Stimulated activated CD8-positive, alpha-beta memory T cell treated with anti-CD3 and anti-CD28 coated beads, Interleukin-12 subunit alpha, Interleukin-12 subunit beta, amount 100 ng/mL, for 4 hours (primary cell): ENCODE measurements at regions not wholly inside any gene's neighbourhood (a gene's known extent, or its start where the extent isn't known, plus 50 kb on each side); places are given as distances from the start of the nearest gene placed in this dataset.
"Not testable (repeated sequence)": the region's sequence is repeated elsewhere in the genome, so short reads cannot be mapped to it uniquely, and the experiment has no call there.

Experiments used
- DNase-seq: peaks from one replicate; pipeline ENCODE4 v3.0.0-alpha.2; 2020; ENCODE audit warnings: low read depth

GRCh38 chr17:77526259-77526711 is 385.5 kb downstream of the SEC14L1 start:
- DNase-seq: no peak

DNA sequence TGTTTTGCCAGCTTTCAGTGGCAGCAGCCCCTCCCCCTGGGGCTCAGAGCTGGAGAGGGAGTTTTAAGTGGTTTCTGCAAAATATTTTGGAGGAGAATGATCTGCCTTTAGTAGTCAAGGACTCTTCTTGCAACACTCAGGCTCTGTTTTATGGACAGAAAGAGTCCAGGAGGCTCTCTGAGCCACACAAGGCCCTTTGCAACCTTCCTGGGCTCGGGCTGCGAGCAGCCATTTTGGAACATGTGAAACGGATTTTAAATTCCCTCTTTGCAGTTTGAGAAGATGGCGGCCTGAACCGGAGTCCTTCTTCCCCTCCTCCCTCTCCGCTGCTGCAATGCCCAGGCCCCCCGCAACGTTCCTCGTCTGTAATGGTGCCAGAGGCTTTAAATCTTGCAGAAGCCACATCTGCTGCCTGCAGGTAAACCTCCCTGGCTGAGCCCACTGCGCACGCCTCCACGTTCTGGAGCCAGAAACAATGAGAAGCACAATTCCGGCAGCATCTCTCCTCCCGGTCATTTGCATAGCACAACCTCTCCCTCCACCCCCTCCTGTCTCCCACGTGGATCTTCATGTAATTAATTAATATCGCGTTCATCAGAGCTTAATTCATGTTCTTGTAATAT is 386.1 kb downstream of the SEC14L1 start:
- DNase-seq: no peak

DNA sequence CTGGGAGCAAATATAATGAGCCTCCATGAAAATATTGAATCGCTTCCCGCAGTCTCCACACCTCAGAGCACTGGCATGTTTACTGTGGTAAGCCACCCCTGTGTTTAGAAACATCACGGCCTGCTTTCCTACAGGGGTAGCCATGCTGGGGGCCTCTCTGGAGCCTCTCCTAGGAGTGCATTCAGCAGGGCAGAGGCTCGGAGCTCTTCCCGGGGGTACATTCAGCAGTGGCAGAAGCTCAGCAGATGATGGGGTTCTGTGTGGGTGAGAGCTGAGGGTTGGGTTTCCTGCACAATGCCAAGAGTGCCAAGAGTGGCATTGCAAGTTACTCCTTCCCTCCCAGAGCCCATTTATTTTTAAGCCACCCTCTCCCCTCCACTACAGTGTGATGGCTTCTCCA is 386.6 kb downstream of the SEC14L1 start:
- no peak for DNase-seq

DNA sequence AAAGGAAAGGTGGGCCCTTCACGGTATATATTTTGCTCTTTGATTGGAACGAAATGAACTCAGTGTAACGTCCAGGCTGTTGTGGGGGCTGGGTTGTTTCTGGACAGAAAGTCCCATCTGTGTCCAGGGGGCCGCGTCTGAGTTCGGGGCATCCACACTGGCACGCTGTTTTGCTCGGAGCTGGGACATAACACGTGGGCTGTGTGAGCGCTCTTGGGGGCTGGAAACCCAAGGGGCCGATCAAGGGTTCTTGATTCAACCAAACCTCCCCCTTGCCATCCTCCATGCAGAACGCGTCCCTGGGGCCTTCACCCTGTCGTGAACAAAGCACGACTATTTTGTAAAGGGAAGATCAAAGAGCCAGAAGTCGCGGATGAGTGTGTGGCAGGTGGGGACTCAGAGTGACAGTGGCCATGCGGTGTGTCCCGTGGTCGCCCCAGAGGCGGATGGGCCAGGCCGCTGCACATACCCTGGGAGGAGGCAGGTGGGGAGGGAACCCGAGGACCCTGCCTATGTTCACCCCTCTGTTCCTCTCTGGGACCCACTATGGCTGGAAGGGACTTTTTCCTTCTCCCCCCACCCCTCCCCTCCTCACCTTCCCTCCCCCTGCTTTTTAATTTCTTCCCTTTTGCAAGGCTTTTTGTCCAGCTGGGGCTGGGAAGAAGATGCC is 387.2 kb downstream of the SEC14L1 start:
- no peak for DNase-seq

- no peak for DNase-seq
Observed at GRCh38 chr17:77528516-77529327, 388.0 kb downstream of the SEC14L1 start.

- DNase-seq: no peak
Observed at GRCh38 chr17:77529328-77529650, 388.5 kb downstream of the SEC14L1 start.

GRCh38 chr17:77530591-77530990 is 389.8 kb downstream of the SEC14L1 start:
- no peak for DNase-seq

DNA sequence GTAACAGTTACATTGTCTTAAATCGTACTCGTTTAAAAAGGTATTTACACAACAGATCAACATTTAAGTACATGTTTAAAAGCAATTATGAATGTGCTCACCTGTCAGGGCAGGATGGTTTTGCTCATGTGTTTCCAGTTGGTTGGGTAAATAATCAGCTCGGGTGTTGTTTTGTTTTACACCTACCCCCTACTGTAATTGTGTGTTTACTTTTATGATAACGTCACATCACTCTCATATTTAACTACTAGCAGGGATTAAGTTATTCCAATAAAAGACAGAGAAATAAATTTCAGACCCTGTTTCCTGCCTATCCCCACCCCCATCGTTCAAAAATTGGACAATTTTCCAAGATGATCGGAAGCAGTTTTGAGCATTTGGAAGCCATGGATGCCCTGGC is 390.2 kb downstream of the SEC14L1 start:
- DNase-seq: no peak

DNA sequence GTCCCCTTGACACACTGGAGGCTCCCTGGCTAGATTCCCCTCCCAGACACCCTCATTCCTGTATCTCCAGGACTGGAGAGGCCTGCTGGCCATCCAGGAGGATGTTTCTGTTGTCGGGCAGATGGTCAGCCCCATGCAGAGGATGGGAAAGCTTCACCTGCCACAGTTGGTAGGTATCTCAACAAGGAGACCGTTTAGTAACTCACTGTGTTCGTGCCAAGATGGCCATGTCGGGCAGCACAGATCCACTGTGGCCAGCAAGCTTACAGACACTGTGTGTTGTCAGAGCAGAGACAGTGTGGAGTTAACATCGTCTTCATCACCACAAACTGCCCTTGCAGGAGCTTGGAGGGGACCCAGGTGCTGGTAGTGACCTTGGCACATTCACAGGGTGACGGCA is 390.9 kb downstream of the SEC14L1 start:
- DNase-seq: no peak

GRCh38 chr17:77533697-77534096 is 392.9 kb downstream of the SEC14L1 start:
- DNase-seq: not testable (repeated sequence)

DNA sequence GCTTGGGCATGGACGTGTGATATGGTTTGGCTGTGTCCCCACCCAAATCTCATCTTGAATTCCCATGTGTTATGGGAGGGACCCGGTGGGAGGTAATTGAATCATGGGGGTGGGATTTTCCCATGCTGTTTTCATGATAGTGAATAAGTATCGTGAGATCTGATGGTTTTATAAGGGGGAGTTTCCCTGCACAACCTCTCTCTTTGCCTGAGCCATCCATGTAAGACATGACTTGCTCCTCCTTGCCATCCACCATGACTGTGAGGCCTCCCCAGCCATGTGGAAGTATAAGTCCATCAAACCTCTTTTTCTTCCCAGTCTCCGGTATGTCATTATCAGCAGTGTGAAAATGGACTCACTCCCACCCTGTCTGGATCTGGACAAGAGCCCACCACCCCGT is 393.4 kb downstream of the SEC14L1 start:
- DNase-seq: no peak

GRCh38 chr17:77535435-77535834 is 394.7 kb downstream of the SEC14L1 start:
- DNase-seq: no peak

DNA sequence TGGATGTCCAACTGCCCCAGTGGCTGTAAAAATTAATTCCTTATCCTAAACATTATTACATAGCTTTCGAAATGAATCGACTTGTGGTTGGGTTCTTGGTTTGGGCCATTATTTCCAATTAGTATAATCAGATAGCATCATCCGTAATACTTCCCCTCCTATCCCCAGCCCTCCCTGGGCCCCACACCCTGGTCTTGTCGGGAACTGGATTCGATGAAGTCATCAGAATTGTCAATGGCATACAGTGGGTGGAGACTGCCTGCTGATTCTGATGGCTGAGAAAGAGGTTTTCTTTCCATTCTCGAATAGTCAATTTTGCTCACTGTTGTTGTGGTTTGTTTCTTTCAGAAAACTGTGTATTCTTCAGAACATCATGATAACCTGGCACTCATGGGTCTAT is 395.1 kb downstream of the SEC14L1 start:
- no peak for DNase-seq

GRCh38 chr17:77537566-77537965 is 396.8 kb downstream of the SEC14L1 start:
- DNase-seq: no peak

DNA sequence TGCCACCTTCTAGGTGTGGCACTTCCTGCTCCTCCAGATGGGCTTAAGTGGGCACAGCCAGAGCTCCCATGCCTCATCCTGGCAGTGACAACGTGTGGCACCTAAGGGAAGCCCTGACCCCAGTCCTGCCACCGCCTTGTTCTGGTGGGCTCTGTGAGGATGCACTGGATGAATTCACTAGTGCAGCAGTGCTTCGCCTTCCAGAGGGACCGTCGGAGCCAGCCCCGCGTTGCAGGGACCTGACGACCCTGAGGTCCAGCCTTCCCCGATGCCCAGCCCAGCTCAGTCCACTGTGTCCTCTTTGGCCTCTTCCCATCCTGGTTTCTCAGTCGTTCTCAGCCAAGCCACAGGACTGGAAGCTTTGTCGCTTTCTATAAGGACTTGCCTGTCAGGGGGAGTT is 399.8 kb downstream of the SEC14L1 start:
- no peak for DNase-seq

DNA sequence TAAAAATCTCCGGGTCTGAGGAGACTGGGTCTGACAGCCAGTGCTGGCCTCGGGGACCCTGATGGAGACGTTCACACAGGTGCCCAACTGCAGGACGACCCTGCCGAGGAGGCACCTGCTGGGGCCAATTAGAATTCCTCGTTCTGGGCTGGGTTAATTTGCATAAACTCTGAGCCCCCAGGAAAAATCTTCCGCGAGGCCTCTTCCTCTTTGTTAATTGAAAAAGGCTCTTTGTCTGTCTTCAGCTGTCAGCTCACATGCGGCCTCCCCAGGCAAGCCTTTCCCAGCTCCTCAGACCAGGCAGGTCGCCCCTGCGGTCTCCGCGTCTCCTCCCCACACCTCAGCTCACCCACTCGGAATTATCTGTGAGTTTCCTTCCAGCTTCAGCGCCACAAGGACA is 400.2 kb downstream of the SEC14L1 start:
- no peak for DNase-seq

DNA sequence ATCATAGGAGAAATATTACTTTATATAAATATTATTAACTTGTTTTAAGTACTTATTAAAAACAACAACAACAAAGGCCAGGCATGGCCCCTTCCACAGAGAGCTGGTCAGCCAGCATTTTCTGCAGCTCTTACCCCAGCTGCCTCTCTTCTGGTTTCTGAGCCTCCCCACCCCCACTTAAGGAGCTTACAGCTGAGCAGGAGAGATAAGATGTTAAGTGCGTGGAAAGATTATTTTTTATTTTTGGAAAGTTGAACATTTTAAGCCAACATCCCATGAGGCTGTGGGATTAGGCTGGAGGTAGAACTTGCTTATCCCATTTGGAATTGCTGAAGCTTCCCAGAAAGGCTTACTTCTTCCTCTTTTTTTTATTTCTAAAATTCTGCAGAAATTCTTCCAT is 401.2 kb downstream of the SEC14L1 start:
- no peak for DNase-seq

- peak; percentile 21 for DNase-seq
Observed at GRCh38 chr17:77542551-77543490, 402.1 kb downstream of the SEC14L1 start.

DNA sequence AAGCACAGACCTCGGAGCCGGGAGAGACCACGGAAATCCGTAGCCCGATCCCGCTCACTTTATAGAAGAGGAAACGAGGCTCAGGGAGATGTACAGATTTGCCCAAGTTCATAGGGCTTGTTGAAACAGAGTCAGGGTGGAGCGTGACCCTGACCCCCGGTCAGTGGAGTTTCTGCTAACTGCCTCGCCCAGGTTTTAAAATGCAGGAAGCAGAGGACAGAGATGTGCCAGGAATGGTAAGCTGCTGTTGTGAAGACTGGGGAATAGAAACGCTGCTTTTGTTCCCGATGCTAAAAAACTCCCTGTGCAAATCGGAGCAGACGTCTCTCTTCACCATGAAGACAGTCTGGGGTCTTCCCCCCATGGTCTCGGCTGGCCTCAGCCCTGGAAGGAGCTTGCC is 403.0 kb downstream of the SEC14L1 start:
- no peak for DNase-seq

- DNase-seq: no peak
Observed at GRCh38 chr17:77544347-77545110, 403.8 kb downstream of the SEC14L1 start.

- DNase-seq: no peak
Observed at GRCh38 chr17:77546772-77547241, 406.0 kb downstream of the SEC14L1 start.
